Ammon's horn (tissue), 1 donor: ENCODE measurements at regions not wholly inside any gene's neighbourhood (a gene's known extent, or its start where the extent isn't known, plus 50 kb on each side); places are given as distances from the start of the nearest gene placed in this dataset.
A peak's percentile ranks its signal among the peaks of the same experiment; 100 is the strongest.
"Not testable (repeated sequence)": the region's sequence is repeated elsewhere in the genome, so short reads cannot be mapped to it uniquely, and the experiment has no call there.

Experiments
- DNase-seq: peaks from one replicate; pipeline ENCODE4 v3.0.0-alpha.2; 2016; ENCODE audit warnings: low spot score

GRCh38 chr2:43071599-43072550 is 154.5 kb downstream of the ZFP36L2 start:
- peak; percentile 3 for DNase-seq

GRCh38 chr2:43070676-43071502 is 155.5 kb downstream of the ZFP36L2 start:
- DNase-seq: peak; percentile 3

- DNase-seq: peak; percentile 13
Observed at GRCh38 chr2:43070030-43070429, 156.4 kb downstream of the ZFP36L2 start.

GRCh38 chr2:43068631-43069517 is 157.5 kb downstream of the ZFP36L2 start:
- no peak for DNase-seq

GRCh38 chr2:43068041-43068533 is 158.3 kb downstream of the ZFP36L2 start:
- DNase-seq: no peak

GRCh38 chr2:43067254-43068040 is 159.0 kb downstream of the ZFP36L2 start:
- no peak for DNase-seq

- not testable (repeated sequence) for DNase-seq
Observed at GRCh38 chr2:43066541-43067253, 159.7 kb downstream of the ZFP36L2 start.

- DNase-seq: no peak
Observed at GRCh38 chr2:43065871-43066270, 160.5 kb downstream of the ZFP36L2 start.

GRCh38 chr2:43065036-43065435 is 161.4 kb downstream of the ZFP36L2 start:
- no peak for DNase-seq

- not testable (repeated sequence) for DNase-seq
Observed at GRCh38 chr2:43063096-43063495, 163.3 kb downstream of the ZFP36L2 start.

- no peak for DNase-seq
Observed at GRCh38 chr2:43062058-43062457, 164.3 kb downstream of the ZFP36L2 start.

- no peak for DNase-seq
Observed at GRCh38 chr2:43060390-43061016, 165.9 kb downstream of the ZFP36L2 start.

- peak; percentile 95 for DNase-seq
Observed at GRCh38 chr2:43059183-43059897, 167.1 kb downstream of the ZFP36L2 start.

- no peak for DNase-seq
Observed at GRCh38 chr2:43058726-43059110, 167.7 kb downstream of the ZFP36L2 start.

- DNase-seq: no peak
Observed at GRCh38 chr2:43057742-43058725, 168.4 kb downstream of the ZFP36L2 start.

- DNase-seq: peak; percentile 94
Observed at GRCh38 chr2:43057026-43057741, 169.2 kb downstream of the ZFP36L2 start.

GRCh38 chr2:43055985-43056384 is 170.4 kb downstream of the ZFP36L2 start:
- DNase-seq: no peak
